HG02642 (cell line): ENCODE measurements at regions not wholly inside any gene's neighbourhood (a gene's known extent, or its start where the extent isn't known, plus 50 kb on each side); places are given as distances from the start of the nearest gene placed in this dataset.

Source experiments
- ATAC-seq: cut with Tn5 transposase; IDR thresholded peaks from one replicate; pipeline ENCODE4 v1.9.1; 2021; ENCODE audit warnings: mild to moderate bottlenecking; ENCODE audit not compliant: unreplicated experiment, poor library complexity

- no peak for ATAC-seq
These were observed 426.1 kb upstream of the FANCL start for GRCh38 chr2:58667137-58667774.

GRCh38 chr2:58666323-58666970 is 425.3 kb upstream of the FANCL start:
- no peak for ATAC-seq

- no peak for ATAC-seq
These were observed 424.0 kb upstream of the FANCL start for GRCh38 chr2:58665154-58665553.

GRCh38 chr2:58664523-58665151 is 423.5 kb upstream of the FANCL start:
- no peak for ATAC-seq

GRCh38 chr2:58660046-58660445 is 418.9 kb upstream of the FANCL start:
- no peak for ATAC-seq

- ATAC-seq, result no peak
These were observed 414.0 kb upstream of the FANCL start for GRCh38 chr2:58655152-58655551.

- no peak for ATAC-seq
These were observed 410.8 kb upstream of the FANCL start for GRCh38 chr2:58651930-58652329.

- no peak for ATAC-seq
These were observed 409.7 kb upstream of the FANCL start for GRCh38 chr2:58650781-58651180.

- no peak for ATAC-seq
These were observed 408.6 kb upstream of the FANCL start for GRCh38 chr2:58649756-58650155.

GRCh38 chr2:58645017-58645416 is 403.9 kb upstream of the FANCL start:
- ATAC-seq, result no peak

GRCh38 chr2:58644451-58644850 is 403.3 kb upstream of the FANCL start:
- ATAC-seq, result no peak

- ATAC-seq, result no peak
These were observed 399.9 kb upstream of the FANCL start for GRCh38 chr2:58641001-58641400.

- ATAC-seq, result no peak
These were observed 398.9 kb upstream of the FANCL start for GRCh38 chr2:58640042-58640441.

GRCh38 chr2:58638256-58638805 is 397.2 kb upstream of the FANCL start:
- no peak for ATAC-seq

- ATAC-seq, result no peak
These were observed 395.7 kb upstream of the FANCL start for GRCh38 chr2:58636872-58637271.

GRCh38 chr2:58635801-58636375 is 394.8 kb upstream of the FANCL start:
- no peak for ATAC-seq

GRCh38 chr2:58634653-58635370 is 393.7 kb upstream of the FANCL start:
- no peak for ATAC-seq

- no peak for ATAC-seq
These were observed 392.7 kb upstream of the FANCL start for GRCh38 chr2:58633613-58634365.

GRCh38 chr2:58631986-58632385 is 390.9 kb upstream of the FANCL start:
- ATAC-seq, result no peak
